ENCODE measurements at regions not wholly inside any gene's neighbourhood (a gene's known extent, or its start where the extent isn't known, plus 50 kb on each side); places are given as distances from the start of the nearest gene placed in this dataset.

GRCh38 chr15:94778840-94779239, 547.5 kb downstream of the MCTP2 start:
- Histone ChIP-seq H3K9me3 (ENCODE audit: insufficient read depth, low read length) (no peaks in the 10 kb centered on the region), H2AFZ (ENCODE audit: low read depth, low read length) (no peak overlapping the region), H3K27me3 (ENCODE audit: low read depth, low read length) (no peaks in the 10 kb centered on the region)

GRCh38 chr15:94780166-94780565, 548.8 kb downstream of the MCTP2 start:
- no peak for TF ChIP-seq CTCF (IDR thresholded peaks at IDR 0.05; ENCODE audit: low read depth, low read length)
- no peak for TF ChIP-seq EZH2phosphoT487 (IDR thresholded peaks at IDR 0.05; ENCODE audit: low read depth)
- no peaks in the 10 kb centered on the region for H3K9me3 ChIP-seq (ENCODE audit: insufficient read depth, low read length)
- no peak overlapping the region for H3K4me2 ChIP-seq (ENCODE audit: low read length)
- H2AFZ ChIP-seq (ENCODE audit: low read depth, low read length), result no peak overlapping the region
- H3K79me2 ChIP-seq (ENCODE audit: low read length), result no peaks in the 10 kb centered on the region
- no peaks in the 10 kb centered on the region for H3K27me3 ChIP-seq (ENCODE audit: low read depth, low read length)
- H3K4me1 ChIP-seq (ENCODE audit: low read length), result no peaks in the 10 kb centered on the region
- no peaks in the 10 kb centered on the region for H3K36me3 ChIP-seq (replicated peaks; ENCODE audit: low read depth, low read length)
- no peak overlapping the region for H3K4me3 ChIP-seq (ENCODE audit: low read length)
- H4K20me1 ChIP-seq (ENCODE audit: insufficient read depth, low read length), result no peaks in the 10 kb centered on the region
- H3K9ac ChIP-seq (ENCODE audit: low read length), result no peak overlapping the region
- H3K27ac ChIP-seq (ENCODE audit: low read length), result no peak overlapping the region

More at GRCh38 chr15:94778840-94779239, 547.5 kb downstream of the MCTP2 start:
- no peak overlapping the region for H3K4me3 ChIP-seq (ENCODE audit: low read length)
- H3K4me2 ChIP-seq (ENCODE audit: low read length), result no peak overlapping the region
- no peaks in the 10 kb centered on the region for H3K36me3 ChIP-seq (replicated peaks; ENCODE audit: low read depth, low read length)
- no peak for TF ChIP-seq CTCF (IDR thresholded peaks at IDR 0.05; ENCODE audit: low read depth, low read length)
- TF ChIP-seq EZH2phosphoT487 (IDR thresholded peaks at IDR 0.05; ENCODE audit: low read depth), result no peak
- no peak overlapping the region for H3K27ac ChIP-seq (ENCODE audit: low read length)
- no peaks in the 10 kb centered on the region for H4K20me1 ChIP-seq (ENCODE audit: insufficient read depth, low read length)
- H3K4me1 ChIP-seq (ENCODE audit: low read length), result no peaks in the 10 kb centered on the region
- H3K79me2 ChIP-seq (ENCODE audit: low read length), result no peaks in the 10 kb centered on the region
- H3K9ac ChIP-seq (ENCODE audit: low read length), result no peak overlapping the region

GRCh38 chr15:94785091-94785490, 553.7 kb downstream of the MCTP2 start:
- no peaks in the 10 kb centered on the region for H4K20me1 ChIP-seq (ENCODE audit: insufficient read depth, low read length)
- H3K4me3 ChIP-seq (ENCODE audit: low read length), result no peak overlapping the region
- no peaks in the 10 kb centered on the region for H3K36me3 ChIP-seq (replicated peaks; ENCODE audit: low read depth, low read length)
- no peak overlapping the region for H3K9ac ChIP-seq (ENCODE audit: low read length)
- TF ChIP-seq CTCF (IDR thresholded peaks at IDR 0.05; ENCODE audit: low read depth, low read length) (no peak), EZH2phosphoT487 (IDR thresholded peaks at IDR 0.05; ENCODE audit: low read depth) (no peak)
- H3K9me3 ChIP-seq (ENCODE audit: insufficient read depth, low read length), result no peaks in the 10 kb centered on the region
- no peak overlapping the region for H2AFZ ChIP-seq (ENCODE audit: low read depth, low read length)
- no peak overlapping the region for H3K27ac ChIP-seq (ENCODE audit: low read length)
- no peaks in the 10 kb centered on the region for H3K4me1 ChIP-seq (ENCODE audit: low read length)
- no peaks in the 10 kb centered on the region for H3K27me3 ChIP-seq (ENCODE audit: low read depth, low read length)
- no peak overlapping the region for H3K4me2 ChIP-seq (ENCODE audit: low read length)
- no peaks in the 10 kb centered on the region for H3K79me2 ChIP-seq (ENCODE audit: low read length)

GRCh38 chr15:94791008-94791407, 559.6 kb downstream of the MCTP2 start:
- no peak for TF ChIP-seq CTCF (IDR thresholded peaks at IDR 0.05; ENCODE audit: low read depth, low read length)
- H3K4me2 ChIP-seq (ENCODE audit: low read length), result no peak overlapping the region
- no peak overlapping the region for H3K27ac ChIP-seq (ENCODE audit: low read length)
- H3K4me1 ChIP-seq (ENCODE audit: low read length), result no peaks in the 10 kb centered on the region
- H4K20me1 ChIP-seq (ENCODE audit: insufficient read depth, low read length), result no peaks in the 10 kb centered on the region
- H3K9ac ChIP-seq (ENCODE audit: low read length), result no peak overlapping the region
- no peaks in the 10 kb centered on the region for H3K36me3 ChIP-seq (replicated peaks; ENCODE audit: low read depth, low read length)
- H3K79me2 ChIP-seq (ENCODE audit: low read length), result no peaks in the 10 kb centered on the region
- no peaks in the 10 kb centered on the region for H3K27me3 ChIP-seq (ENCODE audit: low read depth, low read length)
- no peak overlapping the region for H2AFZ ChIP-seq (ENCODE audit: low read depth, low read length)
- no peaks in the 10 kb centered on the region for H3K9me3 ChIP-seq (ENCODE audit: insufficient read depth, low read length)
- no peak overlapping the region for H3K4me3 ChIP-seq (ENCODE audit: low read length)

All from OCI-LY3 (cell line).